ENCODE measurements at regions not wholly inside any gene's neighbourhood (a gene's known extent, or its start where the extent isn't known, plus 50 kb on each side); places are given as distances from the start of the nearest gene placed in this dataset.

- no peak for DNase-seq
These were observed 183.0 kb downstream of the SUCNR1 start for GRCh38 chr3:152056481-152056880.

GRCh38 chr3:152056987-152057386, 183.5 kb downstream of the SUCNR1 start:
- DNase-seq = no peak

DNA sequence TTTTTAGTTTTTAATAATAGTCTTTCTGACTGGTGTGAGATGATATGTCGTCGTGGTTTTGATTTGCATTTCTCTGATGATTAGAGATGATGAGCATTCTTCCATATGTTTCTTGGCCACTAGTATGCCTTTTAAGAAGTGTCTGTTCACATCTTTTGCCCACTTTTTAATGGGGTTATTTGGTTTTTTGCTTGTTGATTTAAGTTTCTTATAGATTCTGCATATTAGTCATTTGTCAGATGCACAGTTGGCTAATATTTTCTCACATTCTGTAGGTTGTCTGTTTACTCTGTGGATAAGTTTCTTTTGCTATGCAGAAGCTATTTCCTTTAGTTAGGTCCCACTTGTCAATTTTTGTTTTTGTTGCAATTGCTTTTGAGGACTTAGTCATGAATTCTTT, 185.4 kb downstream of the SUCNR1 start:
- no peak for DNase-seq

- DNase-seq = no peak
These were observed 187.3 kb downstream of the SUCNR1 start for GRCh38 chr3:152060701-152061100.

DNA sequence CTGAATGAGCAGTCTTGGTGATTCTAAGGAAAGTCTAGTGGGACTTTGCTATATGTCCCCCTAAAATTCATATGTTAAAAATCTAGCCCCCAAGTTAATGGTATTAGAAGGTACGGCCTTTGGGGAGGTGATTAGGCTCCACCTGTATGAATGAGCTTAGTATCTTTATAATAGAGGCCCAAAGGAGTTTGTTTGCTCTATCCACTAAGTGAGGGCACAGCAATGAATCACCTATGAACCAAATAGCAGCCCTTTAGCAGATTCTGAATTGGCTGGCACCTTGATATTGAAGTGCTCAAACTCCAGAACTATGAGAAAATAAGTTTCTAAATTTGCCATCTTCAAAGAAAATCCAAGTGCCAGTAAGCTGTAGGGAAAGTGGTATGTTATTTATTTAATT, 187.9 kb downstream of the SUCNR1 start:
- DNase-seq = no peak

DNA sequence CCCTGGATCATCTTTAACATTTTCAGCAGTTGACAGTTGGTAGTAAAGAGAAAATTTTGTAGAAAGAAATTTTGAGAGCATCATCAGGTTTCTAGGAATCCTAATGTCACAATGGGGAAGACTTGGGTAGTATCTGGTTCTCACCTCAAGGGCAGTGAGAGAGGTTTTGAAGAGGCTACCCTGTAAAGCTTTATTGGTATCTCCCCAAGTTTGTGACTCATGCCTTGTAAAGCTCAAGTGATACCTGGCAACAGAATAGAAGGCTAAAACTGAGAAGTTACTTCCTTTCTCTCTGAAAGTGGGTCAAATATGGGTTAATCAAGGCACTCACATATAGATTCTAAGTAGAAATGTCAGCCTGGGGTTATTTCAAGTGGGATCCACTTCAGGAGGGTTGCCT, 196.4 kb downstream of the SUCNR1 start:
- no peak for DNase-seq

GRCh38 chr3:152071315-152071714, 197.4 kb upstream of the MBNL1 start:
- no peak for DNase-seq

DNA sequence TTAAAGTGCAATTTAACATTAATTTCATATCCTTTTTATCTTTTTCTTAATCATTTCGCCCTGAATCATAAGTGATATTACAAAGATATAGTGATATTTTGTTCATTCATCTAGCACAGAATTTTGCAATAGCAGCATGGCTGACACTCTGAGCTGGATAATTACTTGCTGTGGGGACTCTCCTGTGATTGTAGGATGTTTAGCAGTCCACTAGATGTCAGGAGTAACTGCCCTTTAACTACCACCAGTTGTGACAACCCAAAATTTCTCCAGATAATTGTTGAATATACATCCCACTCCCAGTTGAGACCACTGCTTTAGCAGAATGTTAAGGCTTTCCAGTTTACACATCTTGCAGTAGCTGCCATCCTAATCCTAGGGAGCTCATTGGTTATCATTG, 196.8 kb upstream of the MBNL1 start:
- DNase-seq = peak; percentile 3

DNA sequence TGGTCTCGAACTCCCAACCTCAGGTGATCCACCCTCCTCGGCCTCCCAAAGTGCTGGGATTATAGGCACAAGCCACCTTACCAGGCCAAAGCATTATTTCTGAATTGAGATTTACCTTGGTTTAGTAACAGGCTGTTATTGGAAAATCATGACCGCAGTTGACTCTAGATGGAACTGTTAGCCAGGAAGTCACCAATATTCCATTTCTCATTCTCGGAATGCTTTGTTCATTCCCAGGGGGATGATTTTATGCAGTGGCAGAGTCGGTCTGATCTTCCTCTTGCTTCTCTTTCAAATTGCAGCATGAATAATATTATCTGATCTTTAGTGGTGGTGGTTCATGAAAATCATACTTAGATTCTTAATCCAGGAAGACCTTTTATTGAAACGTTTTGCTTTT, 195.5 kb upstream of the MBNL1 start:
- no peak for DNase-seq

- no peak for DNase-seq
These were observed 192.6 kb upstream of the MBNL1 start for GRCh38 chr3:152076148-152076547.

- DNase-seq = no peak
These were observed 188.7 kb upstream of the MBNL1 start for GRCh38 chr3:152079980-152080379.

DNA sequence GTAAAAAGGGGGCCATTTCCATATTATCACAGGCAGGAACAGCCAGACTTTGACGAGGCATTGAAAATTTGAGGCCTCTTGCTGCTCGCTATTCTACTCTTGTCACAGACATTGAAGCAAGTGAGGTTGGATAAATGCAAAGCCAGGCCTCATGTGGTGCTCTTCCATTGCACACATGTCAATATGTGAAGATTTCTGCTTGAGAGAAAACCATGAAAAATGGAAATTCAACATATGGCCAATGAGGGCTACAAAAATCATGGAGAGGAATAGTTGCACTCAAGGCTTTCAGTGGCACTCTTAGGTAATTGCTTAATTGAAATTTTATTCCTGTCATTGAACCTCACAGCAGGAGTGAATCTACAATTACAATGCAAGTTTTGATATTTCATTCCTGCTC, 185.6 kb upstream of the MBNL1 start:
- DNase-seq = no peak

DNA sequence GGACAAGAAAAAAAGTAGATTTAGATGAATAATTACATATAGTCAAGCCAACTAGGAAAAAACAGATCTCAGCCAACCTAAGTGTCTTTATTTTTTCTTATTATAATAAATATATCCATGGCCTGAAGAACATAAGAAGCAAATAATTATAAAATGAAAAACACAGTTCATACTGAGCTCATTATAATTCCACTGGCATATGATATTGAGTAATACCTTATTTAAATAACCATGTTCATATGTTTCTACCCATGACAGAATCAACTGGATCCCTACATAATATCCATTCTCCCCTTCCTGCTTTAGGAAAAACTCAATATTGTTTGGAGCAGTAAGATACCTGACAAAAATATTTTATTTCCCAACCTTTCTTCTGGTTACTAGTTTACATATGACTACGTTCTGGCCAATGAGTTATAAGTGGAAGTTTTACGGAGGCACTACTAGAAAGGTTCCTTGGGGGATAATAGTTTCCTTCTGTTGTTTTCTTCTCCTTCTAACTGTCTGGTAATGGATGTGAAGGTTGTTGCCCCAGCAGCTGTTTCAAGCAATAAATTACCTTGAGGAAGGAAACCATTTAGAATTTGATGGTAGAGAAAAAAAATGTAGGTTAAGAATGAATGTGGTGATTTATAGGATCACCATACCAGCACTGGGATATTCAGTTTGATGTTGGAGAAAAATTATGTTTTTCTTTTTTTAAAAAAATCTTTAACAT, 184.1 kb upstream of the MBNL1 start:
- DNase-seq = no peak

- no peak for DNase-seq
These were observed 181.6 kb upstream of the MBNL1 start for GRCh38 chr3:152087153-152087552.

GRCh38 chr3:152089528-152089927, 179.2 kb upstream of the MBNL1 start:
- DNase-seq = no peak

- no peak for DNase-seq
These were observed 177.0 kb upstream of the MBNL1 start for GRCh38 chr3:152091725-152092124.

DNA sequence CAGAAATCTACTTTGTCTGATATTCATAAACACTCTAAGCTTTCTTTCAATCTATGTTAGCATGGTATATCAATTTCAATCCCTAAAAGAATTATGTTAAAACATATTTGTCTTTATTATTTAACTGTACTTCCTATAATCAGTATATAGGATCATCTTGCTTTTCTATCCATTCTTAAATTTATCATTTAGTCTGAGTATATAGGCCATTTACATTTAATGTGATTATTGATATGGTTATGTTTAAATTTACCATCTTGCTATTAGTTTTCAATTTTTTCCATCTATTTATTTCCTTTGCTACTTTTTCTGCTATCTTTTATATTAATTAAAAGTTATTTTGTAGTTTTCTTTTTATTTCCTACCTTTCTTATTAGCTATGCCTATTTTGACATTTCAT, 174.8 kb upstream of the MBNL1 start:
- no peak for DNase-seq

GRCh38 chr3:152094406-152094805, 174.3 kb upstream of the MBNL1 start:
- no peak for DNase-seq

DNA sequence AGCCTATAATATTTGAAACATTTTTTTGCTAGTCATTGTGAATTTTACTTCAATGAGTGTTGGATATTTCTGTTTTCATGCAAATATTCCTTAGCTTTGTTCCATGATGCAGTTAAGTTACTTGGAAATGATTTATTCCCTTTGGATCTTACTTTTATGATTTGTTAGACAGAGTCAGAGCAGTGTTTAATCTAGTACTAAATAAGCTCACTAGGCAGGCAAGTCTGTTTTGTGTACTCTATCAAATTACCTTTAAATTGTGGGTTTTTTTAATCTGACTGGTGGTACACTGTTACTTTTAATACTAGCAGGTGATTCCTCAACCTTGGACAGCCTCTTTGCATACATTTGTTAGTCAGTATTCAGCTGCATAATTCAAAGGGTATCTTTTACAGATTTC, 173.3 kb upstream of the MBNL1 start:
- DNase-seq = no peak

GRCh38 chr3:152096280-152096906, 172.3 kb upstream of the MBNL1 start:
- DNase-seq = no peak

- no peak for DNase-seq
These were observed 171.6 kb upstream of the MBNL1 start for GRCh38 chr3:152097120-152097519.

GRCh38 chr3:152097770-152098169, 171.0 kb upstream of the MBNL1 start:
- DNase-seq = no peak

- DNase-seq = peak; percentile 1
These were observed 168.1 kb upstream of the MBNL1 start for GRCh38 chr3:152100491-152101132.

GRCh38 chr3:152102410-152102809, 166.3 kb upstream of the MBNL1 start:
- no peak for DNase-seq
